ENCODE measurements at regions not wholly inside any gene's neighbourhood (a gene's known extent, or its start where the extent isn't known, plus 50 kb on each side); places are given as distances from the start of the nearest gene placed in this dataset.

DNA sequence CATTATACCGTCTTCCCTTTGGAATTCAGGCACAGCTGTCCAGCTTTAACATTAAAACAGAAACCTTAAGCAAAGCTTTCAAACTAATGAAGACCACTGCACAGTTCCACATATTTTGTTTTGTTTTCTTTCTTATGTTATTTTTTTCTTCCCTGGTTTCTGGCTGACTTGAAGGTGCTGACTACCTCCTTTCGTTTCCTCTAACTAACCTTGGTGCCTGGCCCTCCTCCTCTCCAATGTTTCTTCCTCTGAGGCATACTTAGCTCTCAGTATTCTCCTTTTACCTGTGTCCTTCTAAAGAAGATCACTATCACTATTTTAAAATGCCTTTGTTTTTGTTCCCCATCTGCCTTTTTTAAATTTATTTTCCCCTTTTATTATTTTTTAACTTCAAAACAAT is 433.3 kb upstream of the SPHKAP start:
- no peak overlapping the region for H3K4ac ChIP-seq (ENCODE audit: low read length)
- H4K8ac ChIP-seq (ENCODE audit: low read depth, low read length), result no peak overlapping the region
- H3K9ac ChIP-seq (ENCODE audit: low read depth, low read length, poor library complexity), result no peak overlapping the region
- H3K4me1 ChIP-seq (ENCODE audit: control insufficient read depth in 2 of 2, insufficient read depth in 1 of 2, low read depth in 1 of 2, low read length in 2 of 2), result no peaks in the 10 kb centered on the region
- no peaks in the 10 kb centered on the region for H3K27me3 ChIP-seq (ENCODE audit: control insufficient read depth in 3 of 3, insufficient read depth in 3 of 3, low read depth in 1 of 3, low read length in 3 of 3)
- H2AFZ ChIP-seq (ENCODE audit: low read length), result no peak overlapping the region
- H3K27ac ChIP-seq (replicated peaks; ENCODE audit: low read length), result no peak overlapping the region
- H3K4me3 ChIP-seq (ENCODE audit: low read length in 2 of 2), result no peak overlapping the region
- no peak overlapping the region for H4K91ac ChIP-seq (ENCODE audit: low read depth, low read length, poor library complexity)
- H3K9me3 ChIP-seq (replicated peaks in 1 of 2; ENCODE audit: control insufficient read depth in 2 of 2, insufficient read depth in 1 of 2, low read depth in 1 of 2, low read length in 2 of 2), result no peaks in the 10 kb centered on the region
- no peak overlapping the region for H3K18ac ChIP-seq (ENCODE audit: low read length)
- no peak overlapping the region for H2BK120ac ChIP-seq (ENCODE audit: low read depth, low read length)
- whole genome bisulfite sequencing, 2 donors (ENCODE audit: extremely low coverage in 2 of 2, insufficient read length in 2 of 2, insufficient replicate concordance in 1 of 2), result no CpG with 5 or more reads among the region's 2 CpGs
- H2AK5ac ChIP-seq (ENCODE audit: low read depth, low read length), result no peak overlapping the region
- no peak overlapping the region for H3K4me2 ChIP-seq (ENCODE audit: insufficient read depth, low read length, poor library complexity, severe bottlenecking)
- H3K14ac ChIP-seq (ENCODE audit: low read length), result no peak overlapping the region
- DNase-seq (ENCODE audit: low spot score), result no peak
- H3K79me1 ChIP-seq (ENCODE audit: low read depth, low read length), result no peaks in the 10 kb centered on the region
- no peaks in the 10 kb centered on the region for H3K36me3 ChIP-seq (replicated peaks in 1 of 2; ENCODE audit: control insufficient read depth in 2 of 2, insufficient read depth in 2 of 2, low read length in 2 of 2)
- H2BK15ac ChIP-seq (ENCODE audit: low read length), result no peak overlapping the region
- no peak overlapping the region for H2BK5ac ChIP-seq (ENCODE audit: low read length)
- no peak overlapping the region for H3K23ac ChIP-seq (ENCODE audit: low read depth, low read length, poor library complexity)
- no peak overlapping the region for H2BK12ac ChIP-seq (ENCODE audit: low read length)

DNA sequence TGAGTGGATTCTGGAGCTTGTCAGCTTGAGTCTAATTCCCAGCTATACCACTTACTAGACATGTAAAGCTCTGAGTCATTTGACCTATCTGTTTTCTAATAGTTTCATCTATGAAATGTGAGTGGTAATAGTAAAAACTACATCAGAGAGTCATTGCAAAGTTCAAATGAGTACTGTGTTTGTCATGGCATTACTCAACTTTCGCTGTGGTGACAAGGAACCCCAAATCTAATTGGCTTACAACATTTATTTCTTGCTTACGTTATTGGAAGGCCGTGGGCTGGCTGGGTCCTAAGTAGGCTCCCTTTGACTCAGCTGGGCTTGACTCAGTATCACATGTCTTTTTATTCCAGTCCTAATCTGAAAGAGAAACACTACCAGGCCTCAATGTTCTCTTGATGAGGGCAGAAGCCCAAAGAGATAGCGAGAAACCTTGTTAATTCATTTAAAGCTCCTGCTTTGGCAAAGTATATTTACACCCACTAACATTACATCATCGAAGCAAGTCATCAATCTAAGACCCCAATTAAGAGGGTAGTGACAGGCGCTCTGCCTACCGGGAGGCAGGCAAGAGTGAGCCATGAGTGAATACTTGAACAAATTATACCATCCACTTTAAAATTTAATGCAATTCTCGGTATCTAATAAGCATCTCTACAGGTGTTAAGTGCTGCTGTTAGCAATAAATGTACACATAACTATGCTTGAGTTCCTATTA is 431.8 kb upstream of the SPHKAP start:
- Histone ChIP-seq H2AK5ac (ENCODE audit: low read depth, low read length) (no peak overlapping the region), H3K4me1 (ENCODE audit: control insufficient read depth in 2 of 2, insufficient read depth in 1 of 2, low read depth in 1 of 2, low read length in 2 of 2) (no peaks in the 10 kb centered on the region), H3K4me3 (ENCODE audit: low read length in 2 of 2) (no peak overlapping the region), H3K36me3 (replicated peaks in 1 of 2; ENCODE audit: control insufficient read depth in 2 of 2, insufficient read depth in 2 of 2, low read length in 2 of 2) (no peaks in the 10 kb centered on the region), H3K4me2 (ENCODE audit: insufficient read depth, low read length, poor library complexity, severe bottlenecking) (no peak overlapping the region), H2BK5ac (ENCODE audit: low read length) (no peak overlapping the region), H3K79me1 (ENCODE audit: low read depth, low read length) (no peaks in the 10 kb centered on the region), H3K4ac (ENCODE audit: low read length) (no peak overlapping the region), H2AFZ (ENCODE audit: low read length) (no peak overlapping the region), H4K91ac (ENCODE audit: low read depth, low read length, poor library complexity) (no peak overlapping the region), H3K23ac (ENCODE audit: low read depth, low read length, poor library complexity) (no peak overlapping the region), H3K27me3 (ENCODE audit: control insufficient read depth in 3 of 3, insufficient read depth in 3 of 3, low read depth in 1 of 3, low read length in 3 of 3) (no peaks in the 10 kb centered on the region), H2BK120ac (ENCODE audit: low read depth, low read length) (no peak overlapping the region), H3K9me3 (replicated peaks in 1 of 2; ENCODE audit: control insufficient read depth in 2 of 2, insufficient read depth in 1 of 2, low read depth in 1 of 2, low read length in 2 of 2) (no peaks in the 10 kb centered on the region), H3K18ac (ENCODE audit: low read length) (no peak overlapping the region), H3K14ac (ENCODE audit: low read length) (no peak overlapping the region), H4K8ac (ENCODE audit: low read depth, low read length) (no peak overlapping the region), H3K27ac (replicated peaks; ENCODE audit: low read length) (no peak overlapping the region), H2BK15ac (ENCODE audit: low read length) (no peak overlapping the region), H3K9ac (ENCODE audit: low read depth, low read length, poor library complexity) (no peak overlapping the region), H2BK12ac (ENCODE audit: low read length) (no peak overlapping the region)
- DNase-seq (ENCODE audit: low spot score), result no peak
- WGBS, 2 donors (ENCODE audit: extremely low coverage in 2 of 2, insufficient read length in 2 of 2, insufficient replicate concordance in 1 of 2), result no CpG with 5 or more reads among the region's 8 CpGs

DNA sequence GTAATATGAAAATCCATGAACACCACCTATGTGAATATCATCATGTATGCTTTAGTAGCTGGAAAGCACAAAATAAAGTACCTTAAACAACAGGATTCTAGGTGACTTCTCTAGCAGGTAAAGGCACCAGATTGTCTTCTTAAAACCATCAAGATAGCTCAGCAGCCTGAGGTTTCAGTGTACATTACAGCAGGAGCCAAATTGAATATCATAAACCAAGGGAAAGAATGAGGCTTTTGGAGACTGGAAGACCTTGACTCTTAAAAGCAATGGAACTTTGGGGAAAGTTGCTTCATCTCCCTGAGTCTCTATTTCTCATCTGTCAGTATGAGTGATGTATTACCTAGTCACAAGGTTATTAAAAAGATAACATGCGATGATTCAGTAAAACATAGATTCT is 429.7 kb upstream of the SPHKAP start:
- H3K79me1 ChIP-seq (ENCODE audit: low read depth, low read length), result no peaks in the 10 kb centered on the region
- no peak overlapping the region for H2BK15ac ChIP-seq (ENCODE audit: low read length)
- no peaks in the 10 kb centered on the region for H3K36me3 ChIP-seq (replicated peaks in 1 of 2; ENCODE audit: control insufficient read depth in 2 of 2, insufficient read depth in 2 of 2, low read length in 2 of 2)
- H4K8ac ChIP-seq (ENCODE audit: low read depth, low read length), result no peak overlapping the region
- H3K9ac ChIP-seq (ENCODE audit: low read depth, low read length, poor library complexity), result no peak overlapping the region
- no peak overlapping the region for H2AFZ ChIP-seq (ENCODE audit: low read length)
- no peak overlapping the region for H2BK12ac ChIP-seq (ENCODE audit: low read length)
- no peak overlapping the region for H3K4me2 ChIP-seq (ENCODE audit: insufficient read depth, low read length, poor library complexity, severe bottlenecking)
- H3K23ac ChIP-seq (ENCODE audit: low read depth, low read length, poor library complexity), result no peak overlapping the region
- H3K9me3 ChIP-seq (replicated peaks in 1 of 2; ENCODE audit: control insufficient read depth in 2 of 2, insufficient read depth in 1 of 2, low read depth in 1 of 2, low read length in 2 of 2), result no peaks in the 10 kb centered on the region
- H2AK5ac ChIP-seq (ENCODE audit: low read depth, low read length), result no peak overlapping the region
- H2BK5ac ChIP-seq (ENCODE audit: low read length), result no peak overlapping the region
- H2BK120ac ChIP-seq (ENCODE audit: low read depth, low read length), result no peak overlapping the region
- no peak overlapping the region for H3K14ac ChIP-seq (ENCODE audit: low read length)
- H3K4me3 ChIP-seq (ENCODE audit: low read length in 2 of 2), result no peak overlapping the region
- no peak overlapping the region for H3K18ac ChIP-seq (ENCODE audit: low read length)
- no peaks in the 10 kb centered on the region for H3K27me3 ChIP-seq (ENCODE audit: control insufficient read depth in 3 of 3, insufficient read depth in 3 of 3, low read depth in 1 of 3, low read length in 3 of 3)
- no peak overlapping the region for H3K27ac ChIP-seq (replicated peaks; ENCODE audit: low read length)
- WGBS, 2 donors (ENCODE audit: extremely low coverage in 2 of 2, insufficient read length in 2 of 2, insufficient replicate concordance in 1 of 2), result no CpG with 5 or more reads among the region's 1 CpG
- no peak overlapping the region for H3K4ac ChIP-seq (ENCODE audit: low read length)
- no peak overlapping the region for H4K91ac ChIP-seq (ENCODE audit: low read depth, low read length, poor library complexity)
- no peaks in the 10 kb centered on the region for H3K4me1 ChIP-seq (ENCODE audit: control insufficient read depth in 2 of 2, insufficient read depth in 1 of 2, low read depth in 1 of 2, low read length in 2 of 2)
- no peak for DNase-seq (ENCODE audit: low spot score)

- no peak overlapping the region for H2BK5ac ChIP-seq (ENCODE audit: low read length)
- no peak overlapping the region for H3K4ac ChIP-seq (ENCODE audit: low read length)
- no peak overlapping the region for H2AK5ac ChIP-seq (ENCODE audit: low read depth, low read length)
- H3K18ac ChIP-seq (ENCODE audit: low read length), result no peak overlapping the region
- H3K4me2 ChIP-seq (ENCODE audit: insufficient read depth, low read length, poor library complexity, severe bottlenecking), result no peak overlapping the region
- H3K4me1 ChIP-seq (ENCODE audit: control insufficient read depth in 2 of 2, insufficient read depth in 1 of 2, low read depth in 1 of 2, low read length in 2 of 2), result no peaks in the 10 kb centered on the region
- H3K23ac ChIP-seq (ENCODE audit: low read depth, low read length, poor library complexity), result no peak overlapping the region
- no peak overlapping the region for H3K4me3 ChIP-seq (ENCODE audit: low read length in 2 of 2)
- no peaks in the 10 kb centered on the region for H3K79me1 ChIP-seq (ENCODE audit: low read depth, low read length)
- no peak overlapping the region for H4K91ac ChIP-seq (ENCODE audit: low read depth, low read length, poor library complexity)
- H3K27ac ChIP-seq (replicated peaks; ENCODE audit: low read length), result no peak overlapping the region
- no peak overlapping the region for H2BK120ac ChIP-seq (ENCODE audit: low read depth, low read length)
- H4K8ac ChIP-seq (ENCODE audit: low read depth, low read length), result no peak overlapping the region
- no peak overlapping the region for H3K9ac ChIP-seq (ENCODE audit: low read depth, low read length, poor library complexity)
- H3K27me3 ChIP-seq (ENCODE audit: control insufficient read depth in 3 of 3, insufficient read depth in 3 of 3, low read depth in 1 of 3, low read length in 3 of 3), result no peaks in the 10 kb centered on the region
- H3K9me3 ChIP-seq (replicated peaks in 1 of 2; ENCODE audit: control insufficient read depth in 2 of 2, insufficient read depth in 1 of 2, low read depth in 1 of 2, low read length in 2 of 2), result no peaks in the 10 kb centered on the region
- no peak overlapping the region for H2BK15ac ChIP-seq (ENCODE audit: low read length)
- no peak for DNase-seq (ENCODE audit: low spot score)
- H2BK12ac ChIP-seq (ENCODE audit: low read length), result no peak overlapping the region
- no peaks in the 10 kb centered on the region for H3K36me3 ChIP-seq (replicated peaks in 1 of 2; ENCODE audit: control insufficient read depth in 2 of 2, insufficient read depth in 2 of 2, low read length in 2 of 2)
- no peak overlapping the region for H3K14ac ChIP-seq (ENCODE audit: low read length)
- WGBS, 2 donors (ENCODE audit: extremely low coverage in 2 of 2, insufficient read length in 2 of 2, insufficient replicate concordance in 1 of 2), result no CpG with 5 or more reads among the region's 2 CpGs
- H2AFZ ChIP-seq (ENCODE audit: low read length), result no peak overlapping the region
Measured at GRCh38 chr2:228602288-228602687, 420.8 kb upstream of the SPHKAP start.

Data from neuronal stem cell (in vitro differentiated cells).